ENCODE measurements at regions not wholly inside any gene's neighbourhood (a gene's known extent, or its start where the extent isn't known, plus 50 kb on each side); places are given as distances from the start of the nearest gene placed in this dataset.

GRCh38 chr2:196415384-196415783 lies 224.1 kb upstream of the CCDC150 start:
- no peak for TF ChIP-seq EP300 (IDR thresholded peaks at IDR 0.05)
- TF ChIP-seq CTCF (IDR thresholded peaks at IDR 0.05) = no peak
- TF ChIP-seq POLR2A (IDR thresholded peaks at IDR 0.05) = no peak

All from stomach (tissue), 4 donors.